Keratinocyte (primary cell): ENCODE measurements at regions not wholly inside any gene's neighbourhood (a gene's known extent, or its start where the extent isn't known, plus 50 kb on each side); places are given as distances from the start of the nearest gene placed in this dataset.

Experiments used
- DNase-seq: peaks from one replicate; pipeline ENCODE4 v3.0.0-alpha.2; 2011; ENCODE audit warnings: low read depth, missing footprints, low spot score
- FAIRE-seq: peaks from 2 replicates; lab custom pipeline; 2011; peaks lifted over from hg19 to GRCh38; lab: Jason Lieb, UNC
- H2AFZ ChIP-seq: 2 replicates; pipeline ENCODE4 v1.6.0; 2012; ENCODE audit warnings: low read length, control low read depth, inconsistent platforms; ENCODE audit not compliant: control insufficient read depth
- H3K27ac ChIP-seq: 2 replicates; pipeline ENCODE4 v1.5.1; 2011; ENCODE audit warnings: low read length; ENCODE audit not compliant: control insufficient read depth, insufficient read depth
- H3K27me3 ChIP-seq: 3 replicates; pipeline ENCODE4 v1.6.0; 2011; ENCODE audit warnings: low read length; ENCODE audit not compliant: control insufficient read depth, insufficient read depth; ENCODE audit errors: extremely low read depth
- H3K36me3 ChIP-seq, 2 experiments: 2 replicates in 1 of 2; 3 replicates in 1 of 2; pipeline ENCODE4 v1.5.1; 2011; ENCODE audit warnings: low read length in 2 of 2, mild to moderate bottlenecking in 1 of 2; ENCODE audit not compliant: control insufficient read depth in 2 of 2, insufficient read depth in 2 of 2; ENCODE audit errors: extremely low read depth in 1 of 2
- H3K4me1 ChIP-seq: 3 replicates; pipeline ENCODE4 v1.5.1; 2011; ENCODE audit warnings: low read length; ENCODE audit not compliant: control insufficient read depth, insufficient read depth; ENCODE audit errors: extremely low read depth
- H3K4me2 ChIP-seq: 3 replicates; pipeline ENCODE4 v1.6.0; 2011; ENCODE audit warnings: low read depth, low read length; ENCODE audit not compliant: control insufficient read depth, insufficient read depth; ENCODE audit errors: extremely low read depth
- H3K4me3 ChIP-seq, 3 experiments: fragments of 200-600 bp in 1 of 3; sonication (generic) in 1 of 3; 2 replicates in 2 of 3; 3 replicates in 1 of 3; pipeline ENCODE4 v1.5.1; 2011 to 2016; ENCODE audit warnings: low read length in 3 of 3, mild to moderate bottlenecking in 3 of 3, control low read depth in 2 of 3, inconsistent platforms in 1 of 3, low read depth in 1 of 3, mixed read lengths in 1 of 3, mixed run types in 1 of 3, moderate library complexity in 1 of 3; ENCODE audit not compliant: control insufficient read depth in 2 of 3, insufficient read depth in 2 of 3; ENCODE audit errors: extremely low read depth in 1 of 3
- H3K79me2 ChIP-seq: 2 replicates; pipeline ENCODE4 v1.6.0; 2012; ENCODE audit warnings: low read length; ENCODE audit not compliant: control insufficient read depth, insufficient read depth
- H3K9ac ChIP-seq: 3 replicates; pipeline ENCODE4 v1.6.0; 2011; ENCODE audit warnings: low read length; ENCODE audit not compliant: control insufficient read depth, insufficient read depth; ENCODE audit errors: extremely low read depth
- H3K9me1 ChIP-seq: 3 replicates; pipeline ENCODE4 v1.6.0; 2011; ENCODE audit warnings: low read length; ENCODE audit not compliant: control insufficient read depth, insufficient read depth; ENCODE audit errors: extremely low read depth
- H3K9me3 ChIP-seq: 2 replicates; pipeline ENCODE4 v1.5.1; 2012; ENCODE audit warnings: low read depth, low read length; ENCODE audit not compliant: control insufficient read depth
- H4K20me1 ChIP-seq: 3 replicates; pipeline ENCODE4 v1.6.0; 2011; ENCODE audit warnings: low read length; ENCODE audit not compliant: control insufficient read depth, insufficient read depth; ENCODE audit errors: extremely low read depth
- EZH2 ChIP-seq: IDR thresholded peaks from one replicate; pipeline ENCODE4 v1.6.1; 2012; ENCODE audit warnings: inconsistent platforms, mild to moderate bottlenecking, low read length, moderate library complexity
- dilution Hi-C: fragments of 300-500 bp; cut with MboI; formaldehyde crosslinking; loops from one replicate; pipeline ENCODE4 v1.7.0; 2020; ENCODE audit warnings: low sequenced_read_pairs; ENCODE audit not compliant: extremely low pct_ligation_motif_present
- TF ChIP-seq, protein P1 (sequence below), 3 experiments: IDR thresholded peaks in 1 of 3; conservative IDR thresholded peaks in 1 of 3; optimal IDR thresholded peaks in 1 of 3; 2 replicates in 2 of 3; 3 replicates in 1 of 3; pipeline versions ENCODE3 to v1.5.1; 2011; ENCODE audit warnings: low read length in 3 of 3, mild to moderate bottlenecking in 3 of 3, moderate library complexity in 2 of 3, control low read depth in 1 of 3, inconsistent platforms in 1 of 3; ENCODE audit not compliant: insufficient read depth in 2 of 3; ENCODE audit errors: extremely low read depth in 1 of 3

DNA sequence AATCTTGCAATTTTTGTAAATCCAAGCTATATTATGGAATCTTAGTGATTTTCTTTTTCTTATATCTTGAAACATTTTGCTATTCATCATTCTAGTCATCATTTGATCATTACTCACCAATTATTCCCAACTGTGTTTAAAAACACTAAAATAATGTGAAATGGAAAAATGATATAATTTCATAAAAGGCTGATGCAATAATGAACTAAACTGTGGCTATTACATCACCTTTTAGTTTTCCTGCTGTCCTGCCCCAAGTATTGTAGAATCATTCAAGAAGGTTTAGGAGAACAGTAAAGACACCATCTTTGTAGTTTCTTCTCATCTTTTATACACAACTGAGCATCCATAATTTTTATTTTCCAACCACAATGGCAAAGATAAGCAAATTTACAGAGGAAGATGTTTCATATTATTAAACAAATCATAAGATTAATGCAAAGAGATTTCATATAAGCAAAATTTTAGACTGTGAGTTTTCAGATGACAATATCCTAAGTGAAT is 431.0 kb upstream of the SLC30A5 start:
- Histone ChIP-seq H3K27ac (no peak overlapping the region), H3K4me3 (no peak overlapping the region), H3K79me2 (no peaks in the 10 kb centered on the region), H3K36me3 (no peaks in the 10 kb centered on the region), H3K4me2 (no peak overlapping the region), H3K9me1 (no peaks in the 10 kb centered on the region), H3K4me1 (no peaks in the 10 kb centered on the region), H3K9ac (no peak overlapping the region), H3K9me3 (no peaks in the 10 kb centered on the region), H3K27me3 (no peaks in the 10 kb centered on the region), H4K20me1 (no peaks in the 10 kb centered on the region), H2AFZ (no peak overlapping the region)
- TF ChIP-seq, protein P1, sequence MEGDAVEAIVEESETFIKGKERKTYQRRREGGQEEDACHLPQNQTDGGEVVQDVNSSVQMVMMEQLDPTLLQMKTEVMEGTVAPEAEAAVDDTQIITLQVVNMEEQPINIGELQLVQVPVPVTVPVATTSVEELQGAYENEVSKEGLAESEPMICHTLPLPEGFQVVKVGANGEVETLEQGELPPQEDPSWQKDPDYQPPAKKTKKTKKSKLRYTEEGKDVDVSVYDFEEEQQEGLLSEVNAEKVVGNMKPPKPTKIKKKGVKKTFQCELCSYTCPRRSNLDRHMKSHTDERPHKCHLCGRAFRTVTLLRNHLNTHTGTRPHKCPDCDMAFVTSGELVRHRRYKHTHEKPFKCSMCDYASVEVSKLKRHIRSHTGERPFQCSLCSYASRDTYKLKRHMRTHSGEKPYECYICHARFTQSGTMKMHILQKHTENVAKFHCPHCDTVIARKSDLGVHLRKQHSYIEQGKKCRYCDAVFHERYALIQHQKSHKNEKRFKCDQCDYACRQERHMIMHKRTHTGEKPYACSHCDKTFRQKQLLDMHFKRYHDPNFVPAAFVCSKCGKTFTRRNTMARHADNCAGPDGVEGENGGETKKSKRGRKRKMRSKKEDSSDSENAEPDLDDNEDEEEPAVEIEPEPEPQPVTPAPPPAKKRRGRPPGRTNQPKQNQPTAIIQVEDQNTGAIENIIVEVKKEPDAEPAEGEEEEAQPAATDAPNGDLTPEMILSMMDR (optimal IDR thresholded peaks at IDR 0.05 in 1 of 3, IDR thresholded peaks at IDR 0.05 in 1 of 3, conservative IDR thresholded peaks at IDR 0.05 in 1 of 3; ENCODE audit: extremely low read depth in 1 of 3, insufficient read depth in 2 of 3, low read length in 3 of 3), result no peak
- no peak for TF ChIP-seq EZH2
- DNase-seq, result no peak
- dilution Hi-C loops, result no loop called here
- FAIRE-seq, result no peak

DNA sequence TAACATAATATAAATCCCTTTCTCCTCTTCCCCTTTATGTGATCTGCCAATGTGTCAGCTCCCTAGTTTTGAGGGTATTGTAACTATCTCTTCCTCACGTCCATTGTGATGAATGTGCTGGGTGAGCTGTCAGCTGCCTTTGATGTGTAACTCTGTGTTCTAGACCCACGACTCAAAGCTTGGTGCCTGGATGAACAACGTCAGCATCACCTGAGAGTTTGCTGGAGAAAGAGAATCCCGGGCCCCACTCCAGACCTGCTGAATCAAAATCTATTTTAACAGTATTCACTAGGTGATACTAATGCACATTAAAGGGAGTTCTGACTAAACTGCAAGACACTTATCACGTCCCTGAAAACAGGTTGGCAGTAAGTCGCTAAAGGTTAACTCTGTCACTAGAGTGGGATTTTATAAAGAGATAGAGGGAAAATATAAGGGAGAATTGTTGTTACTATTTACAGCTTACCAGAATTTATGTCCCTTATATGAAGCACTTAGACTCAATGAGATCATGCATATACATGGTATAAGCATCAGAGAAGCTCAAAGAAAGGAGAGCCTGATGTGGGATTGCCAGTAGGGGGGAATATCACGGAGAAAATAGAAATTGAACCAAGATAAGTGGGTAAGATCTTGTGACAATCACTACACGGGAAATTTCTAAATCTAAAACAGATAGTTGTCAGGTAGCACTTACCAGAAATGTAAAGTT is 423.8 kb upstream of the SLC30A5 start:
- H3K4me3 ChIP-seq, result no peak overlapping the region
- no peaks in the 10 kb centered on the region for H3K79me2 ChIP-seq
- no peaks in the 10 kb centered on the region for H3K9me3 ChIP-seq
- DNase-seq (no peak), FAIRE-seq (no peak)
- dilution Hi-C loops, result no loop called here
- H3K9me1 ChIP-seq, result no peaks in the 10 kb centered on the region
- H3K4me1 ChIP-seq, result no peaks in the 10 kb centered on the region
- no peaks in the 10 kb centered on the region for H3K36me3 ChIP-seq
- H3K27me3 ChIP-seq, result no peaks in the 10 kb centered on the region
- no peak for TF ChIP-seq EZH2
- TF ChIP-seq, protein P1 (optimal IDR thresholded peaks at IDR 0.05 in 1 of 3, IDR thresholded peaks at IDR 0.05 in 1 of 3, conservative IDR thresholded peaks at IDR 0.05 in 1 of 3; ENCODE audit: extremely low read depth in 1 of 3, insufficient read depth in 2 of 3, low read length in 3 of 3), result no peak
- H4K20me1 ChIP-seq, result no peaks in the 10 kb centered on the region
- H3K9ac ChIP-seq, result no peak overlapping the region
- H3K4me2 ChIP-seq, result no peak overlapping the region
- no peak overlapping the region for H2AFZ ChIP-seq
- no peak overlapping the region for H3K27ac ChIP-seq
